CD14-positive monocyte (primary cell): ENCODE measurements at regions not wholly inside any gene's neighbourhood (a gene's known extent, or its start where the extent isn't known, plus 50 kb on each side); places are given as distances from the start of the nearest gene placed in this dataset.

Source experiments
- DNase-seq, 3 donors: peaks; one replicate each; pipeline ENCODE4 v3.0.0-alpha.2; 2011 to 2022
- H2AFZ ChIP-seq: 2 replicates; pipeline ENCODE4 v1.6.0; 2012; ENCODE audit warnings: mild to moderate bottlenecking, low read depth, low read length, inconsistent platforms; ENCODE audit not compliant: insufficient read depth, poor library complexity, severe bottlenecking
- H3K27ac ChIP-seq, 2 donors: 1 replicate in 1 of 2; 2 replicates in 1 of 2; pipeline ENCODE4 v1.5.1; 2012 to 2013; ENCODE audit warnings: low read length in 2 of 2, control low read depth in 1 of 2, inconsistent platforms in 1 of 2, low read depth in 1 of 2, mild to moderate bottlenecking in 1 of 2
- H3K27me3 ChIP-seq, 2 donors: one replicate each; pipeline versions ENCODE4 v1.6.0 to v1.6.1; 2011 to 2013; ENCODE audit warnings: low read length in 2 of 2; ENCODE audit not compliant: control insufficient read depth in 2 of 2, insufficient read depth in 2 of 2
- H3K36me3 ChIP-seq, 2 donors: replicated peaks in 1 of 2; 1 replicate in 1 of 2; 2 replicates in 1 of 2; pipeline versions ENCODE4 v1.5.1 to v1.6.1; 2012 to 2013; ENCODE audit warnings: low read length in 2 of 2, control low read depth in 1 of 2, inconsistent platforms in 1 of 2, mild to moderate bottlenecking in 1 of 2; ENCODE audit not compliant: insufficient read depth in 2 of 2, control insufficient read depth in 1 of 2
- H3K4me1 ChIP-seq, 2 donors: 1 replicate in 1 of 2; 2 replicates in 1 of 2; pipeline versions ENCODE4 v1.5.1 to v1.6.1; 2012 to 2013; ENCODE audit warnings: low read length in 2 of 2, control low read depth in 1 of 2, inconsistent platforms in 1 of 2, mild to moderate bottlenecking in 1 of 2, moderate library complexity in 1 of 2; ENCODE audit not compliant: insufficient read depth in 2 of 2, control insufficient read depth in 1 of 2
- H3K4me2 ChIP-seq: replicated peaks from 2 replicates; pipeline ENCODE3; 2012; ENCODE audit warnings: low read length, moderate library complexity, mild to moderate bottlenecking; ENCODE audit not compliant: poor library complexity, severe bottlenecking; ENCODE audit errors: extremely low read depth
- H3K4me3 ChIP-seq, 3 experiments: fragments of 200-600 bp in 1 of 3; sonication (generic) in 1 of 3; replicated peaks in 1 of 3; 1 replicate in 2 of 3; 2 replicates in 1 of 3; pipeline ENCODE4 v1.5.1; 2011 to 2013; ENCODE audit warnings: low read length in 3 of 3, mild to moderate bottlenecking in 3 of 3, control low read depth in 2 of 3, low read depth in 2 of 3, inconsistent platforms in 1 of 3, moderate library complexity in 1 of 3
- H3K79me2 ChIP-seq: 2 replicates; pipeline ENCODE4 v1.6.0; 2012; ENCODE audit warnings: mild to moderate bottlenecking, control low read depth, inconsistent platforms, low read length, moderate library complexity; ENCODE audit not compliant: insufficient read depth
- H3K9ac ChIP-seq: 2 replicates; pipeline ENCODE4 v1.6.0; 2017; ENCODE audit warnings: low read length, mild to moderate bottlenecking; ENCODE audit not compliant: insufficient read depth, poor library complexity, severe bottlenecking
- H3K9me3 ChIP-seq, 2 donors: replicated peaks in 1 of 2; 1 replicate in 1 of 2; 2 replicates in 1 of 2; pipeline versions ENCODE4 v1.5.1 to v1.6.1; 2012 to 2013; ENCODE audit warnings: low read length in 2 of 2, control low read depth in 1 of 2; ENCODE audit not compliant: control insufficient read depth in 1 of 2, insufficient read depth in 1 of 2
- H4K20me1 ChIP-seq: 2 replicates; pipeline ENCODE4 v1.6.0; 2012; ENCODE audit warnings: mild to moderate bottlenecking, low read length, control low read depth, moderate library complexity; ENCODE audit not compliant: insufficient read depth
- H3K27ac Mint-ChIP-seq, 7 donors: one replicate each; pipeline ENCODE4 v1.8.0; 2020; ENCODE audit warnings: mild to moderate bottlenecking in 7 of 7, mixed read lengths in 7 of 7, moderate library complexity in 6 of 7, inconsistent platforms in 2 of 7
- H3K27me3 Mint-ChIP-seq, 3 donors: one replicate each; pipeline ENCODE4 v1.8.0; 2021 to 2022; ENCODE audit warnings: low read depth in 3 of 3, mild to moderate bottlenecking in 3 of 3, mixed read lengths in 3 of 3, moderate library complexity in 3 of 3, inconsistent platforms in 1 of 3
- H3K36me3 Mint-ChIP-seq, 2 donors: one replicate each; pipeline ENCODE4 v1.8.0; 2020; ENCODE audit warnings: mixed read lengths in 2 of 2, inconsistent platforms in 1 of 2, mild to moderate bottlenecking in 1 of 2
- H3K4me1 Mint-ChIP-seq: one replicate; pipeline ENCODE4 v1.8.0; 2020; ENCODE audit warnings: mild to moderate bottlenecking, mixed read lengths
- H3K4me3 Mint-ChIP-seq, 2 donors: one replicate each; pipeline ENCODE4 v1.8.0; 2020; ENCODE audit warnings: mild to moderate bottlenecking in 2 of 2, mixed read lengths in 2 of 2, moderate library complexity in 1 of 2
- H3K9me3 Mint-ChIP-seq, 7 donors: one replicate each; pipeline ENCODE4 v1.8.0; 2020 to 2022; ENCODE audit warnings: mixed read lengths in 7 of 7, mild to moderate bottlenecking in 6 of 7, moderate library complexity in 6 of 7, inconsistent platforms in 2 of 7
- WGBS: methylation state at CpG from one replicate; pipeline ENCODE4 v1.1.5; 2013; ENCODE audit warnings: missing lambda C conversion rate; ENCODE audit not compliant: insufficient coverage; 5-methylcytosine and 5-hydroxymethylcytosine counted together
- intact Hi-C, 2 donors: fragments of 100-400 bp; cut with micrococcal nuclease; formaldehyde crosslinking; loops; one replicate each; pipeline versions ENCODE4 v1.15.0 to v1.15.1; 2023
- TF ChIP-seq, protein P1 (sequence below): fragments of 200-600 bp; IDR thresholded peaks from one replicate; pipeline ENCODE4 v1.8.0; 2022; ENCODE audit warnings: antibody characterized with exemption, mild to moderate bottlenecking

DNA sequence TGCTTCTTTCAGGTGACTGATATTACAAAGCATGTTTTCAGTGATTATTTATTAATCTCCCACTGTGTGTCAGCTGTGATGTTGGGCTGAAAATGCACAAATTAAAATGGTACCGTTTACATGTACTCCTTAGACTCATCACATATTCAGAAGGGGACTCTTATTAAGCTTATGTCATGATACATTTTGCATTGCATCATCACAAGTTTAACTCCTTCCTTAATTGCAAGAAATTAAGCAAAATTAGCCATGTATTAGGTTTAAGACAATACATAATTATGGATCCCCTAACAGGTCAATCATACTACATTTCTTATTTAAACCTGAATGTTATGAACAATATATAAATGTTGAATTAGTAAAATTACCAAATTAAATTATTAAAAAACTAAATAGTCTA, 899.1 kb downstream of the TMEM182 start:
- TF ChIP-seq, protein P1, sequence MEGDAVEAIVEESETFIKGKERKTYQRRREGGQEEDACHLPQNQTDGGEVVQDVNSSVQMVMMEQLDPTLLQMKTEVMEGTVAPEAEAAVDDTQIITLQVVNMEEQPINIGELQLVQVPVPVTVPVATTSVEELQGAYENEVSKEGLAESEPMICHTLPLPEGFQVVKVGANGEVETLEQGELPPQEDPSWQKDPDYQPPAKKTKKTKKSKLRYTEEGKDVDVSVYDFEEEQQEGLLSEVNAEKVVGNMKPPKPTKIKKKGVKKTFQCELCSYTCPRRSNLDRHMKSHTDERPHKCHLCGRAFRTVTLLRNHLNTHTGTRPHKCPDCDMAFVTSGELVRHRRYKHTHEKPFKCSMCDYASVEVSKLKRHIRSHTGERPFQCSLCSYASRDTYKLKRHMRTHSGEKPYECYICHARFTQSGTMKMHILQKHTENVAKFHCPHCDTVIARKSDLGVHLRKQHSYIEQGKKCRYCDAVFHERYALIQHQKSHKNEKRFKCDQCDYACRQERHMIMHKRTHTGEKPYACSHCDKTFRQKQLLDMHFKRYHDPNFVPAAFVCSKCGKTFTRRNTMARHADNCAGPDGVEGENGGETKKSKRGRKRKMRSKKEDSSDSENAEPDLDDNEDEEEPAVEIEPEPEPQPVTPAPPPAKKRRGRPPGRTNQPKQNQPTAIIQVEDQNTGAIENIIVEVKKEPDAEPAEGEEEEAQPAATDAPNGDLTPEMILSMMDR = no peak
- Histone ChIP-seq H4K20me1 (no peaks in the 10 kb centered on the region), H3K4me3 (no peak overlapping the region), H3K27me3 (no peaks in the 10 kb centered on the region), H3K79me2 (no peaks in the 10 kb centered on the region), H3K4me2 (no peak overlapping the region), H2AFZ (no peak overlapping the region), H3K27ac (no peak overlapping the region), H3K36me3 (no peaks in the 10 kb centered on the region), H3K9ac (no peak overlapping the region), H3K9me3 (no peaks in the 10 kb centered on the region), H3K4me1 (no peaks in the 10 kb centered on the region)
- H3K27me3 Mint-ChIP-seq = no peaks in the 10 kb centered on the region
- no peak for DNase-seq
- H3K27ac Mint-ChIP-seq = no peak overlapping the region
- intact Hi-C loops = no loop called here
- no CpG with 5 or more reads among the region's 1 CpG for WGBS
- H3K4me3 Mint-ChIP-seq = no peak overlapping the region
- H3K9me3 Mint-ChIP-seq = peaks cover 0 to 4% (median 0%) of the 10 kb centered on the region in 7 donors
- H3K4me1 Mint-ChIP-seq = no peaks in the 10 kb centered on the region
- no peaks in the 10 kb centered on the region for H3K36me3 Mint-ChIP-seq

DNA sequence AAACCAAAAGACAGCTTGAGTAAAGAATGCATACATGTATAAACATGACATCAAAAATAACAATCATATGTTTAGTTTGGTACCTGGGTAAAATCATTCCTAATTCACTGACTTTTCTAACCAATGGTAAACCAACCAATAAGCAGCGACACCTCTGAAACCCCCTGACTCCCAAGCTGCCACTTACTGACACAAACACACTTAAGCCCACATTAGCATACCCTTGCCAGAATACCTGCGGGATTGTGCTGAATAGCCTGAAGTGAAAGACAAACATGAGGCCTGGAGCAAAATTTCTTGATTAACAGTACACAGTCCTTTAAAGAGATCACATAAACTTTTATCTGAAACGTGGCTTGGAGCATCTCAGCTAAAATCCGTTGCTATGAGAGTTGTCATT, 902.9 kb downstream of the TMEM182 start:
- no peak overlapping the region for H2AFZ ChIP-seq

More for the DNA sequence above, 902.9 kb downstream of the TMEM182 start:
- no peaks in the 10 kb centered on the region for H3K36me3 Mint-ChIP-seq
- H3K27me3 ChIP-seq = no peaks in the 10 kb centered on the region
- no peak overlapping the region for H3K4me3 ChIP-seq
- no peaks in the 10 kb centered on the region for H3K9me3 ChIP-seq
- no peaks in the 10 kb centered on the region for H4K20me1 ChIP-seq
- no peaks in the 10 kb centered on the region for H3K4me1 ChIP-seq
- intact Hi-C loops = no loop called here
- no peaks in the 10 kb centered on the region for H3K36me3 ChIP-seq
- H3K27me3 Mint-ChIP-seq = no peaks in the 10 kb centered on the region
- no peak overlapping the region for H3K9ac ChIP-seq
- no peak for DNase-seq
- H3K27ac Mint-ChIP-seq = no peak overlapping the region
- no peak overlapping the region for H3K27ac ChIP-seq
- no CpG with 5 or more reads among the region's 4 CpGs for WGBS
- H3K4me3 Mint-ChIP-seq = no peak overlapping the region
- H3K9me3 Mint-ChIP-seq = peaks cover 0 to 1% (median 0%) of the 10 kb centered on the region in 7 donors
- TF ChIP-seq, protein P1 = no peak
- H3K79me2 ChIP-seq = no peaks in the 10 kb centered on the region
- no peak overlapping the region for H3K4me2 ChIP-seq
- H3K4me1 Mint-ChIP-seq = no peaks in the 10 kb centered on the region
